HCT116 (cell line): ENCODE measurements at regions not wholly inside any gene's neighbourhood (a gene's known extent, or its start where the extent isn't known, plus 50 kb on each side); places are given as distances from the start of the nearest gene placed in this dataset.
A peak's percentile ranks its signal among the peaks of the same experiment; 100 is the strongest.

Experiments
- ATAC-seq: fragments of 200-7000 bp; cut with Tn5 transposase; 2 replicates; pipeline ENCODE4 v1.9.1; 2020; ENCODE audit warnings: mild to moderate bottlenecking, moderate library complexity
- BruUV-seq: library from RNA; stranded (reverse); fragments of 400-500 nt; replicated peaks from 2 replicates; lab custom pipeline; 2021; lab: Mats Ljungman, UMichigan
- CTCF ChIA-PET: fragments of 300-600 bp; sonication (Branson Sonifier 250); formaldehyde crosslinking; loops from one replicate; lab custom pipeline; 2021; ENCODE audit warnings: antibody characterized with exemption; lab: Charles Lee
- POLR2A ChIA-PET: fragments of 300-600, 350-600 bp; sonication (Branson Sonifier 250); formaldehyde crosslinking; loops from one replicate; lab custom pipeline; 2021; ENCODE audit warnings: antibody characterized with exemption; lab: Charles Lee
- RAD21 ChIA-PET, 2 experiments: fragments of 300-600 bp; sonication (Branson Sonifier 250); formaldehyde crosslinking; loops; one replicate each; lab custom pipeline; 2023; ENCODE audit warnings: low total read pairs in 2 of 2; ENCODE audit not compliant: uncharacterized antibody in 2 of 2, unreplicated experiment in 2 of 2, low non-redundant PET in 1 of 2; lab: Charles Lee
- DNase-seq: peaks from one replicate; pipeline ENCODE4 v3.0.0-alpha.2; 2010; ENCODE audit warnings: low read depth, low spot score
- H2AFZ ChIP-seq: fragments of 200-600 bp; shearing (Covaris generic), sonication (generic); 2 replicates; pipeline ENCODE4 v1.6.1; 2017; ENCODE audit warnings: low read depth, mixed run types, mixed read lengths, antibody characterized with exemption, low read length; ENCODE audit not compliant: poor library complexity, severe bottlenecking
- H3K27ac ChIP-seq: 2 replicates; pipeline ENCODE4 v1.5.1; 2012; ENCODE audit warnings: low read depth, low read length
- H3K27me3 ChIP-seq: fragments of 200-600 bp; sonication (generic); 2 replicates; pipeline ENCODE4 v1.6.1; 2016; ENCODE audit warnings: mixed run types, low read length, mixed read lengths; ENCODE audit not compliant: insufficient read depth
- H3K36me3 ChIP-seq, 2 experiments: fragments of 200-500 bp in 1 of 2; fragments of 200-600 bp in 1 of 2; sonication (Bioruptor generic) in 1 of 2; sonication (generic) in 1 of 2; 2 replicates each; pipeline versions ENCODE4 v1.5.1 to v1.6.1; 2014 to 2016; ENCODE audit warnings: low read length in 2 of 2, inconsistent platforms in 1 of 2, mixed read lengths in 1 of 2, mixed run types in 1 of 2; ENCODE audit not compliant: insufficient read depth in 2 of 2, control insufficient read depth in 1 of 2
- H3K4me1 ChIP-seq, 2 experiments: fragments of 200-600 bp in 1 of 2; sonication (generic) in 1 of 2; 2 replicates each; pipeline versions ENCODE4 v1.5.1 to v1.6.1; 2012 to 2017; ENCODE audit warnings: low read length in 2 of 2, inconsistent platforms in 1 of 2, mild to moderate bottlenecking in 1 of 2, mixed read lengths in 1 of 2, mixed run types in 1 of 2, moderate library complexity in 1 of 2; ENCODE audit not compliant: insufficient read depth in 2 of 2, control insufficient read depth in 1 of 2
- H3K4me2 ChIP-seq: fragments of 200-600 bp; sonication (generic); 2 replicates; pipeline ENCODE4 v1.6.1; 2017; ENCODE audit warnings: mixed run types, low read length, mixed read lengths
- H3K4me3 ChIP-seq, 2 experiments: fragments of 200-600 bp in 1 of 2; sonication (generic) in 1 of 2; replicated peaks in 1 of 2; 2 replicates each; pipeline ENCODE4 v1.5.1; 2011 to 2016; ENCODE audit warnings: low read length in 2 of 2, control low read depth in 1 of 2, low read depth in 1 of 2, mild to moderate bottlenecking in 1 of 2, mixed read lengths in 1 of 2, mixed run types in 1 of 2
- H3K79me2 ChIP-seq: fragments of 200-600 bp; sonication (generic); 2 replicates; pipeline ENCODE4 v1.6.1; 2017; ENCODE audit warnings: mild to moderate bottlenecking, mixed run types, low read length, moderate library complexity, mixed read lengths; ENCODE audit not compliant: insufficient read depth
- H3K9ac ChIP-seq: fragments of 200-600 bp; sonication (generic); 2 replicates; pipeline ENCODE4 v1.6.1; 2016; ENCODE audit warnings: low read length, mixed read lengths
- H3K9me2 ChIP-seq: fragments of 200-600 bp; sonication (generic), shearing (Covaris generic); 2 replicates; pipeline ENCODE4 v1.6.1; 2017; ENCODE audit warnings: mixed run types, mild to moderate bottlenecking, moderate library complexity; ENCODE audit not compliant: insufficient read depth
- H3K9me3 ChIP-seq, 2 experiments: fragments of 200-500 bp in 1 of 2; fragments of 200-600 bp in 1 of 2; sonication (Bioruptor generic) in 1 of 2; sonication (generic) in 1 of 2; 2 replicates each; pipeline ENCODE4 v1.6.1; 2014 to 2017; ENCODE audit warnings: low read length in 2 of 2, mixed read lengths in 2 of 2, inconsistent platforms in 1 of 2, low read depth in 1 of 2, mild to moderate bottlenecking in 1 of 2, mixed run types in 1 of 2, moderate library complexity in 1 of 2; ENCODE audit not compliant: control insufficient read depth in 1 of 2, insufficient read depth in 1 of 2
- H4K20me1 ChIP-seq: fragments of 200-600 bp; sonication (generic), shearing (Covaris generic); 2 replicates; pipeline ENCODE4 v1.6.1; 2017; ENCODE audit warnings: mixed run types, mild to moderate bottlenecking, moderate library complexity; ENCODE audit not compliant: insufficient read depth
- CBX3 ChIP-seq: IDR thresholded peaks from 2 replicates; pipeline ENCODE4 v1.6.1; 2012; ENCODE audit warnings: low read depth
- CEBPB ChIP-seq: IDR thresholded peaks from 2 replicates; pipeline ENCODE4 v1.6.1; 2012; ENCODE audit warnings: low read depth
- EGR1 ChIP-seq: IDR thresholded peaks from 2 replicates; pipeline ENCODE4 v1.6.1; 2012; ENCODE audit warnings: low read depth
- ELF1 ChIP-seq: IDR thresholded peaks from 2 replicates; pipeline ENCODE4 v1.6.1; 2012; ENCODE audit warnings: low read depth, borderline replicate concordance
- EZH2phosphoT487 ChIP-seq: fragments of 200-600 bp; IDR thresholded peaks from 2 replicates; pipeline ENCODE4 v1.6.1; 2018; ENCODE audit warnings: antibody characterized with exemption, borderline replicate concordance
- FOSL1 ChIP-seq: IDR thresholded peaks from 2 replicates; pipeline ENCODE4 v1.6.1; 2012; ENCODE audit warnings: low read depth
- JUND ChIP-seq: IDR thresholded peaks from 2 replicates; pipeline ENCODE4 v1.6.1; 2012
- MAX ChIP-seq: IDR thresholded peaks from 2 replicates; pipeline ENCODE4 v1.6.1; 2012
- POLR2AphosphoS5 ChIP-seq: IDR thresholded peaks from 2 replicates; pipeline ENCODE4 v1.6.1; 2011; ENCODE audit warnings: mild to moderate bottlenecking, low read depth, low read length, moderate library complexity
- RAD21 ChIP-seq: IDR thresholded peaks from 2 replicates; pipeline ENCODE4 v1.6.1; 2012; ENCODE audit warnings: low read depth, mild to moderate bottlenecking
- SIN3A ChIP-seq: IDR thresholded peaks from 2 replicates; pipeline ENCODE4 v1.6.1; 2012; ENCODE audit warnings: low read depth
- SRF ChIP-seq: IDR thresholded peaks from 2 replicates; pipeline ENCODE4 v1.6.1; 2012; ENCODE audit warnings: low read depth
- TCF7L2 ChIP-seq: IDR thresholded peaks from 2 replicates; pipeline ENCODE4 v1.7.0; 2011; ENCODE audit warnings: borderline replicate concordance, inconsistent platforms; ENCODE audit not compliant: insufficient read depth, insufficient read length; ENCODE audit errors: extremely low read depth
- ZFX ChIP-seq: fragments of 450-650 bp; IDR thresholded peaks from 2 replicates; pipeline ENCODE4 v1.6.1; 2017
- ZNF274 ChIP-seq: fragments of 200-500 bp; sonication (Bioruptor generic); IDR thresholded peaks from 2 replicates; pipeline ENCODE4 v1.6.1; 2014; ENCODE audit warnings: mild to moderate bottlenecking, low read depth, low read length, inconsistent platforms
- intact Hi-C: fragments of 100-400 bp; cut with micrococcal nuclease; formaldehyde crosslinking; loops from 2 replicates; pipeline ENCODE4 v1.10.0; 2022
- TF ChIP-seq, protein P1 (sequence below): IDR thresholded peaks from 2 replicates; pipeline ENCODE4 v1.6.1; 2012
- TF ChIP-seq, protein P2 (sequence below): IDR thresholded peaks from 2 replicates; pipeline ENCODE4 v1.6.1; 2011; ENCODE audit warnings: mild to moderate bottlenecking, low read length, moderate library complexity; ENCODE audit not compliant: insufficient replicate concordance; ENCODE audit errors: extremely low read depth
- TF ChIP-seq, protein P3 (sequence below): IDR thresholded peaks from 2 replicates; pipeline ENCODE4 v1.6.1; 2012; ENCODE audit warnings: low read depth

DNA sequence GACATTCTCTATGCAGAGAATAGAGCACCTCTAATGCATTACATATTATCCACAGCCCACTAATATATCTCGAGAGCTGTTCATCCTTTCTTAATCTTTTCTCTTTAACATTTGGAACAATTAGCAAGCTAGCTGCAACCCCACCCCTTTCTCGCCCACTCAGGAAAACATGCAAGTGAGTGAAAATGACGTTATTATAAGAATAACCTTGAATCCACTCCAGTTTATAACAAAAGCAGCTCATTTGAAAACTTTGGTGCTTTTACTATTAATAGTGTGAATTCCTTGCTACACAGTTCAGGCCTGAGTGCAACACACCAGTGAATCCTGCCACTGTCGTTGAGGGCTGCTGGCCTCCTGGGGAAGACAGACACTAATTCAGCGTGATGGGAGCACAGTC, 63.3 kb upstream of the BMAL1 start (continued):
- TF ChIP-seq MAX (no peak), CEBPB (no peak), TCF7L2 (no peak), FOSL1 (no peak), POLR2AphosphoS5 (no peak), ELF1 (no peak)
- TF ChIP-seq, protein P1, sequence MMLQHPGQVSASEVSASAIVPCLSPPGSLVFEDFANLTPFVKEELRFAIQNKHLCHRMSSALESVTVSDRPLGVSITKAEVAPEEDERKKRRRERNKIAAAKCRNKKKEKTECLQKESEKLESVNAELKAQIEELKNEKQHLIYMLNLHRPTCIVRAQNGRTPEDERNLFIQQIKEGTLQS: no peak

DNA sequence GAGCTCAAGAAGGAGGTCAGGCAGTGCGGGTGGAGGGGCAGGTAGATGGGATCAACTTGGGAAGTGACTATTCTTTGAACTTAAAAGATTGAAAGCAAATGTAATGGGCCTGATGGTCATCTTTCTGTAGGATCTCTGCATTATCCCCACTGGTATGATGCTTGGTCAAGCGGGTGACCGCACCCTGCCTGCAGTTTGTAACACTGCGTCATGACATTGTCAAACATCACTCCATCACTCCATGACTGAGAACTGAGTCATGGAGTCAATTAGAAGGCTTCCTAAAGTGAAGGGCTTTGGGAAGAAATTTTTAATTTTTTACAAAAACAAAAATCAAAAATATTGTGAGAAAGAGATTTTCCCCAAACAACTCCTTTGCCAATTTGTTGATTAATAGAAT, 62.4 kb upstream of the BMAL1 start:
- H3K9me3 ChIP-seq: no peaks in the 10 kb centered on the region
- intact Hi-C loops: no loop called here
- peaks cover 23 to 57% of the 10 kb centered on the region in 2 experiments for H3K4me1 ChIP-seq
- RAD21 ChIA-PET: interaction anchor here in 1 of 2 experiments (1.1 kb wide), 1 partner anchor 23 kb away, joined by 3 read pairs; no protein-coding TSS in a partner anchor
- H3K27ac ChIP-seq: peak overlapping the region; percentile 72; the same call in 1 of the 2 replicates
- H3K9me2 ChIP-seq: no peaks in the 10 kb centered on the region
- ATAC-seq (peak; percentile 32; the same call in 1 of the 2 replicates), DNase-seq (peak; percentile 72)
- H3K4me2 ChIP-seq: peak overlapping the region; percentile 87
- no peaks in the 10 kb centered on the region for H3K79me2 ChIP-seq
- no peaks in the 10 kb centered on the region for H3K27me3 ChIP-seq
- CTCF ChIA-PET: interaction anchor here (0.7 to 5.7 kb wide), 4 partner anchors 19 to 635 kb away, joined by 3 to 31 read pairs (median 3); no protein-coding TSS in a partner anchor
- peak overlapping the region; percentile 57 for H3K9ac ChIP-seq
- peak overlapping the region; percentile 54 for H2AFZ ChIP-seq
- peak overlapping the region in 1 of 2 experiments; percentile 44; a peak in 2 of 4 replicates for H3K4me3 ChIP-seq
- POLR2A ChIA-PET: interaction anchor here (1.4 to 2.0 kb wide), 3 partner anchors 10 to 124 kb away, joined by 3 to 6 read pairs (median 5); no protein-coding TSS in a partner anchor
- no peaks in the 10 kb centered on the region for H4K20me1 ChIP-seq
- BruUV-seq: no TSS peak
- no peaks in the 10 kb centered on the region for H3K36me3 ChIP-seq
- no peak for TF ChIP-seq EZH2phosphoT487
- TF ChIP-seq JUND: peak; percentile 69
- TF ChIP-seq CEBPB: no peak
- TF ChIP-seq ZNF274: no peak
- 0 out of 2 replicates have a peak, but pooled peaks have one; percentile 45 for TF ChIP-seq CBX3
- TF ChIP-seq POLR2AphosphoS5: no peak
- TF ChIP-seq, protein P2, sequence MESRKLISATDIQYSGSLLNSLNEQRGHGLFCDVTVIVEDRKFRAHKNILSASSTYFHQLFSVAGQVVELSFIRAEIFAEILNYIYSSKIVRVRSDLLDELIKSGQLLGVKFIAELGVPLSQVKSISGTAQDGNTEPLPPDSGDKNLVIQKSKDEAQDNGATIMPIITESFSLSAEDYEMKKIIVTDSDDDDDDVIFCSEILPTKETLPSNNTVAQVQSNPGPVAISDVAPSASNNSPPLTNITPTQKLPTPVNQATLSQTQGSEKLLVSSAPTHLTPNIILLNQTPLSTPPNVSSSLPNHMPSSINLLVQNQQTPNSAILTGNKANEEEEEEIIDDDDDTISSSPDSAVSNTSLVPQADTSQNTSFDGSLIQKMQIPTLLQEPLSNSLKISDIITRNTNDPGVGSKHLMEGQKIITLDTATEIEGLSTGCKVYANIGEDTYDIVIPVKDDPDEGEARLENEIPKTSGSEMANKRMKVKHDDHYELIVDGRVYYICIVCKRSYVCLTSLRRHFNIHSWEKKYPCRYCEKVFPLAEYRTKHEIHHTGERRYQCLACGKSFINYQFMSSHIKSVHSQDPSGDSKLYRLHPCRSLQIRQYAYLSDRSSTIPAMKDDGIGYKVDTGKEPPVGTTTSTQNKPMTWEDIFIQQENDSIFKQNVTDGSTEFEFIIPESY: no peak
- TF ChIP-seq FOSL1: peak; percentile 90
- TF ChIP-seq RAD21: no peak
- TF ChIP-seq MAX: no peak; the same call in 1 of the 2 replicates
- no peak for TF ChIP-seq SIN3A
- no peak for TF ChIP-seq SRF
- no peak for TF ChIP-seq ZFX
- TF ChIP-seq, protein P3, sequence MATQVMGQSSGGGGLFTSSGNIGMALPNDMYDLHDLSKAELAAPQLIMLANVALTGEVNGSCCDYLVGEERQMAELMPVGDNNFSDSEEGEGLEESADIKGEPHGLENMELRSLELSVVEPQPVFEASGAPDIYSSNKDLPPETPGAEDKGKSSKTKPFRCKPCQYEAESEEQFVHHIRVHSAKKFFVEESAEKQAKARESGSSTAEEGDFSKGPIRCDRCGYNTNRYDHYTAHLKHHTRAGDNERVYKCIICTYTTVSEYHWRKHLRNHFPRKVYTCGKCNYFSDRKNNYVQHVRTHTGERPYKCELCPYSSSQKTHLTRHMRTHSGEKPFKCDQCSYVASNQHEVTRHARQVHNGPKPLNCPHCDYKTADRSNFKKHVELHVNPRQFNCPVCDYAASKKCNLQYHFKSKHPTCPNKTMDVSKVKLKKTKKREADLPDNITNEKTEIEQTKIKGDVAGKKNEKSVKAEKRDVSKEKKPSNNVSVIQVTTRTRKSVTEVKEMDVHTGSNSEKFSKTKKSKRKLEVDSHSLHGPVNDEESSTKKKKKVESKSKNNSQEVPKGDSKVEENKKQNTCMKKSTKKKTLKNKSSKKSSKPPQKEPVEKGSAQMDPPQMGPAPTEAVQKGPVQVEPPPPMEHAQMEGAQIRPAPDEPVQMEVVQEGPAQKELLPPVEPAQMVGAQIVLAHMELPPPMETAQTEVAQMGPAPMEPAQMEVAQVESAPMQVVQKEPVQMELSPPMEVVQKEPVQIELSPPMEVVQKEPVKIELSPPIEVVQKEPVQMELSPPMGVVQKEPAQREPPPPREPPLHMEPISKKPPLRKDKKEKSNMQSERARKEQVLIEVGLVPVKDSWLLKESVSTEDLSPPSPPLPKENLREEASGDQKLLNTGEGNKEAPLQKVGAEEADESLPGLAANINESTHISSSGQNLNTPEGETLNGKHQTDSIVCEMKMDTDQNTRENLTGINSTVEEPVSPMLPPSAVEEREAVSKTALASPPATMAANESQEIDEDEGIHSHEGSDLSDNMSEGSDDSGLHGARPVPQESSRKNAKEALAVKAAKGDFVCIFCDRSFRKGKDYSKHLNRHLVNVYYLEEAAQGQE: no peak
- TF ChIP-seq EGR1: no peak
- TF ChIP-seq ELF1: no peak
- TF ChIP-seq, protein P1: no peak
- no peak for TF ChIP-seq TCF7L2
